Smooth muscle cell (in vitro differentiated cells): ENCODE measurements at regions not wholly inside any gene's neighbourhood (a gene's known extent, or its start where the extent isn't known, plus 50 kb on each side); places are given as distances from the start of the nearest gene placed in this dataset.

Experiments used
- DNase-seq: peaks from one replicate; lab custom pipeline; 2025; ENCODE audit not compliant: unreplicated experiment; lab: John Stamatoyannopoulos, UW
- H2AFZ ChIP-seq: fragments of 200-600 bp; sonication (generic); 2 replicates; pipeline ENCODE4 v1.6.0; 2016; ENCODE audit warnings: antibody characterized with exemption, low read depth, mild to moderate bottlenecking
- H3F3A ChIP-seq: fragments of 200-600 bp; sonication (generic); 2 replicates; pipeline ENCODE4 v1.6.0; 2017; ENCODE audit warnings: antibody characterized with exemption, low read depth
- H3K27ac ChIP-seq: fragments of 200-600 bp; sonication (generic); 2 replicates; pipeline ENCODE4 v1.5.1; 2016; ENCODE audit warnings: low read depth, mild to moderate bottlenecking
- H3K27me3 ChIP-seq: fragments of 200-600 bp; sonication (generic); 2 replicates; pipeline ENCODE4 v1.6.1; 2016; ENCODE audit warnings: low read depth, mild to moderate bottlenecking
- H3K36me3 ChIP-seq: fragments of 200-600 bp; sonication (generic); 2 replicates; pipeline ENCODE4 v1.5.1; 2016; ENCODE audit warnings: low read depth
- H3K4me1 ChIP-seq: fragments of 200-600 bp; sonication (generic); 2 replicates; pipeline ENCODE4 v1.5.1; 2016; ENCODE audit warnings: low read depth
- H3K4me2 ChIP-seq: fragments of 200-600 bp; sonication (generic); 2 replicates; pipeline ENCODE4 v1.6.0; 2016; ENCODE audit warnings: mild to moderate bottlenecking
- H3K4me3 ChIP-seq: fragments of 200-600 bp; sonication (generic); 2 replicates; pipeline ENCODE4 v1.5.1; 2016; ENCODE audit warnings: mild to moderate bottlenecking
- H3K79me2 ChIP-seq: fragments of 200-600 bp; sonication (generic); 2 replicates; pipeline ENCODE4 v1.6.0; 2016; ENCODE audit warnings: low read depth, mild to moderate bottlenecking
- H3K9ac ChIP-seq: fragments of 200-600 bp; sonication (generic); 2 replicates; pipeline ENCODE4 v1.6.0; 2016; ENCODE audit warnings: low read depth
- H3K9me3 ChIP-seq: fragments of 200-600 bp; sonication (generic); replicated peaks from 2 replicates; pipeline ENCODE4 v1.5.1; 2016; ENCODE audit warnings: low read depth
- H4K20me1 ChIP-seq: fragments of 200-600 bp; sonication (generic); 2 replicates; pipeline ENCODE4 v1.6.0; 2016; ENCODE audit warnings: low read depth
- CTCF ChIP-seq: fragments of 200-600 bp; sonication (generic); IDR thresholded peaks from 2 replicates; pipeline ENCODE4 v1.5.1; 2017; ENCODE audit warnings: borderline replicate concordance, mild to moderate bottlenecking, antibody characterized with exemption; ENCODE audit not compliant: insufficient read depth, poor library complexity, severe bottlenecking
- whole genome bisulfite sequencing: methylation state at CpG from one replicate; pipeline ENCODE4 v1.1.7; 2016; ENCODE audit warnings: low lambda C conversion rate; 5-methylcytosine and 5-hydroxymethylcytosine counted together

GRCh38 chrX:23276475-23276874 is 58.2 kb upstream of the PTCHD1 start:
- Histone ChIP-seq H3K4me3 (no peak overlapping the region), H3K27ac (no peak overlapping the region), H3F3A (no peaks in the 10 kb centered on the region), H4K20me1 (no peaks in the 10 kb centered on the region), H2AFZ (no peak overlapping the region), H3K79me2 (no peaks in the 10 kb centered on the region), H3K4me2 (no peak overlapping the region), H3K36me3 (no peaks in the 10 kb centered on the region), H3K27me3 (no peaks in the 10 kb centered on the region), H3K9ac (no peak overlapping the region), H3K9me3 (no peaks in the 10 kb centered on the region), H3K4me1 (no peaks in the 10 kb centered on the region)
- 86% methylated on average over 10 of the region's 10 CpGs for WGBS
- no peak for DNase-seq
- TF ChIP-seq CTCF: no peak
